ENCODE measurements at regions not wholly inside any gene's neighbourhood (a gene's known extent, or its start where the extent isn't known, plus 50 kb on each side); places are given as distances from the start of the nearest gene placed in this dataset.
"Not testable (repeated sequence)": the region's sequence is repeated elsewhere in the genome, so short reads cannot be mapped to it uniquely, and the experiment has no call there.

GRCh38 chr16:60949800-60950199 is 1086.4 kb downstream of the CDH8 start:
- Histone ChIP-seq H3K4me3 (ENCODE audit: low read length in 3 of 3) (no peak overlapping the region), H3K9ac (ENCODE audit: low read length in 3 of 3) (no peak overlapping the region), H3K9me3 (ENCODE audit: control insufficient read depth in 2 of 3, insufficient read depth in 1 of 3, low read length in 3 of 3) (no peaks in the 10 kb centered on the region), H3K36me3 (ENCODE audit: control insufficient read depth in 2 of 3, insufficient read depth in 3 of 3, low read length in 3 of 3) (no peaks in the 10 kb centered on the region), H3K27me3 (ENCODE audit: control insufficient read depth, insufficient read depth, low read length) (no peaks in the 10 kb centered on the region), H3K4me1 (ENCODE audit: control insufficient read depth in 2 of 3, insufficient read depth in 2 of 3, low read depth in 1 of 3, low read length in 3 of 3) (no peaks in the 10 kb centered on the region), H3K27ac (ENCODE audit: low read depth in 2 of 2, low read length in 2 of 2) (no peak overlapping the region)
- FAIRE-seq (no peak), DNase-seq (no peak)
- intact Hi-C loops (cut with DNase I) = no loop called here
- no peak for TF ChIP-seq CTCF (IDR thresholded peaks at IDR 0.05; ENCODE audit: borderline replicate concordance, extremely low read depth, insufficient read depth)

- Histone ChIP-seq H3K27ac (ENCODE audit: low read depth in 2 of 2, low read length in 2 of 2) (no peak overlapping the region), H3K27me3 (ENCODE audit: control insufficient read depth, insufficient read depth, low read length) (no peaks in the 10 kb centered on the region), H3K36me3 (ENCODE audit: control insufficient read depth in 2 of 3, insufficient read depth in 3 of 3, low read length in 3 of 3) (no peaks in the 10 kb centered on the region), H3K9ac (ENCODE audit: low read length in 3 of 3) (no peak overlapping the region), H3K4me1 (ENCODE audit: control insufficient read depth in 2 of 3, insufficient read depth in 2 of 3, low read depth in 1 of 3, low read length in 3 of 3) (no peaks in the 10 kb centered on the region), H3K4me3 (ENCODE audit: low read length in 3 of 3) (no peak overlapping the region), H3K9me3 (ENCODE audit: control insufficient read depth in 2 of 3, insufficient read depth in 1 of 3, low read length in 3 of 3) (no peaks in the 10 kb centered on the region)
- FAIRE-seq (no peak), DNase-seq (peak in 4 of 5 donors; percentile 33 to 76 (median 60))
- TF ChIP-seq CTCF (IDR thresholded peaks at IDR 0.05; ENCODE audit: borderline replicate concordance, extremely low read depth, insufficient read depth) = no peak
- intact Hi-C loops (cut with DNase I) = no loop called here
Observed at GRCh38 chr16:60945225-60945624, 1091.0 kb downstream of the CDH8 start.

GRCh38 chr16:60936189-60936588 is 1100.0 kb downstream of the CDH8 start:
- H3K4me1 ChIP-seq (ENCODE audit: control insufficient read depth in 2 of 3, insufficient read depth in 2 of 3, low read depth in 1 of 3, low read length in 3 of 3); H3K27me3 ChIP-seq (ENCODE audit: control insufficient read depth, insufficient read depth, low read length); H3K9me3 ChIP-seq (ENCODE audit: control insufficient read depth in 2 of 3, insufficient read depth in 1 of 3, low read length in 3 of 3); H3K9ac ChIP-seq (ENCODE audit: low read length in 3 of 3); FAIRE-seq; H3K4me3 ChIP-seq (ENCODE audit: low read length in 3 of 3); DNase-seq; intact Hi-C loops (cut with DNase I); H3K36me3 ChIP-seq (ENCODE audit: control insufficient read depth in 2 of 3, insufficient read depth in 3 of 3, low read length in 3 of 3); H3K27ac ChIP-seq (ENCODE audit: low read depth in 2 of 2, low read length in 2 of 2): not testable (repeated sequence)

GRCh38 chr16:60932600-60932999 is 1103.6 kb downstream of the CDH8 start:
- DNase-seq (no peak), FAIRE-seq (no peak)
- H3K9me3 ChIP-seq (ENCODE audit: control insufficient read depth in 2 of 3, insufficient read depth in 1 of 3, low read length in 3 of 3) = no peaks in the 10 kb centered on the region
- no peaks in the 10 kb centered on the region for H3K36me3 ChIP-seq (ENCODE audit: control insufficient read depth in 2 of 3, insufficient read depth in 3 of 3, low read length in 3 of 3)
- no peak overlapping the region for H3K27ac ChIP-seq (ENCODE audit: low read depth in 2 of 2, low read length in 2 of 2)
- TF ChIP-seq CTCF (IDR thresholded peaks at IDR 0.05; ENCODE audit: borderline replicate concordance, extremely low read depth, insufficient read depth) = no peak
- H3K4me1 ChIP-seq (ENCODE audit: control insufficient read depth in 2 of 3, insufficient read depth in 2 of 3, low read depth in 1 of 3, low read length in 3 of 3) = no peaks in the 10 kb centered on the region
- intact Hi-C loops (cut with DNase I) = no loop called here
- no peak overlapping the region for H3K4me3 ChIP-seq (ENCODE audit: low read length in 3 of 3)
- H3K27me3 ChIP-seq (ENCODE audit: control insufficient read depth, insufficient read depth, low read length) = no peaks in the 10 kb centered on the region
- no peak overlapping the region for H3K9ac ChIP-seq (ENCODE audit: low read length in 3 of 3)

Data from kidney (tissue), 13 donors.